ENCODE measurements at regions not wholly inside any gene's neighbourhood (a gene's known extent, or its start where the extent isn't known, plus 50 kb on each side); places are given as distances from the start of the nearest gene placed in this dataset.

DNA sequence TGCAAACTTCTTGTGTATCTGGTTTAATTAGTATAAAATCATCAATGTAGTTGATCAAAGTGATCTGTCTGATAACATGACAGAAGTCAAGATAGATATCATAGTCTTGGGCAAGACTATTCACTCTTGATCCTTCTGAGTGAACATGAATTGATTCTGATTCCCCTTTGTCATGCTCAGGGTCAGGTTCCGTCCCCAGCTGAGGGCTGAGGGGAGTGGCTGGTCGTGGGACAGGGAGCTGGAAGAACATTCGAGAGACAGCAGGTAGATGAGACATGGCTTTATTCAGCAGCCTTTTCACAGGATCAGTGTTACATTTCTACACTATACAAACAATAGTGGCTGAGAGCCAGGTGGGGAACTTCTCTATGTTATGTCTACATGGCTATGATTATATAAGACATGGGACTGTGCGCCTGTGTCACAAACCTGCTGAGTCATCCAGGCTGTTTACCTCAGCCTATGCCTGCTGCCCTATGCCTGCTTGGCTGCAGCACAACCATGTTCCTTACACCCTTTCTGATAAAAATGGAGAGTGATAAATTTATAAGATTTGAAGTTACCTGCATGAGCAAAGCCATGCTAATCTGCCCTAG, 586.9 kb upstream of the NR3C2 start:
- DNase-seq (ENCODE audit: extremely low spot score, unreplicated experiment), result no peak
- Mint-ChIP-seq H3K4me3 (ENCODE audit: unreplicated experiment) (no peak overlapping the region), H3K9me3 (ENCODE audit: unreplicated experiment) (no peaks in the 10 kb centered on the region), H3K36me3 (ENCODE audit: unreplicated experiment) (no peaks in the 10 kb centered on the region), H3K27me3 (ENCODE audit: unreplicated experiment) (peaks cover 2% of the 10 kb centered on the region), H3K27ac (ENCODE audit: unreplicated experiment) (no peak overlapping the region), H3K4me1 (ENCODE audit: unreplicated experiment) (no peaks in the 10 kb centered on the region)
- TF ChIP-seq, protein P1, sequence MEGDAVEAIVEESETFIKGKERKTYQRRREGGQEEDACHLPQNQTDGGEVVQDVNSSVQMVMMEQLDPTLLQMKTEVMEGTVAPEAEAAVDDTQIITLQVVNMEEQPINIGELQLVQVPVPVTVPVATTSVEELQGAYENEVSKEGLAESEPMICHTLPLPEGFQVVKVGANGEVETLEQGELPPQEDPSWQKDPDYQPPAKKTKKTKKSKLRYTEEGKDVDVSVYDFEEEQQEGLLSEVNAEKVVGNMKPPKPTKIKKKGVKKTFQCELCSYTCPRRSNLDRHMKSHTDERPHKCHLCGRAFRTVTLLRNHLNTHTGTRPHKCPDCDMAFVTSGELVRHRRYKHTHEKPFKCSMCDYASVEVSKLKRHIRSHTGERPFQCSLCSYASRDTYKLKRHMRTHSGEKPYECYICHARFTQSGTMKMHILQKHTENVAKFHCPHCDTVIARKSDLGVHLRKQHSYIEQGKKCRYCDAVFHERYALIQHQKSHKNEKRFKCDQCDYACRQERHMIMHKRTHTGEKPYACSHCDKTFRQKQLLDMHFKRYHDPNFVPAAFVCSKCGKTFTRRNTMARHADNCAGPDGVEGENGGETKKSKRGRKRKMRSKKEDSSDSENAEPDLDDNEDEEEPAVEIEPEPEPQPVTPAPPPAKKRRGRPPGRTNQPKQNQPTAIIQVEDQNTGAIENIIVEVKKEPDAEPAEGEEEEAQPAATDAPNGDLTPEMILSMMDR (IDR thresholded peaks at IDR 0.05), result no peak

DNA sequence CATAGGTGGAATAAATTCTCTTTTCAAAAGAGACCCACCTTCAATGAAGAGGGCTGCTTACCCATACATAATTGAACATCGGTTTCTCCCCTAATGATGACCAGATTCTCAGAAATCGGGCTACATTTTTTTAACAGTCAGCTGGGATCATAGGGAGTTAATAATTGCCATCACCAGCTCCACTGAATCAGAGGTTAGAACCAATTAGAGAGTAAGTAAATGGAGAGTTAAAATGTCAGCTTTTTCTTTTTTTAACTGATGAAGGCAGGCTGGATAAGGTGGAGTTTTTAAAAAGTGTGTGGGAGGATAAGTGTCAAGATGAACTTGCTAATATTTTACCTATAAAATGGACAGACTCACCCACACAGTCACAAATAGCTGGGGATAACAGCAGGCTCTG, 584.5 kb upstream of the NR3C2 start:
- Mint-ChIP-seq H3K4me3 (ENCODE audit: unreplicated experiment) (no peak overlapping the region), H3K27me3 (ENCODE audit: unreplicated experiment) (no peaks in the 10 kb centered on the region), H3K36me3 (ENCODE audit: unreplicated experiment) (no peaks in the 10 kb centered on the region), H3K27ac (ENCODE audit: unreplicated experiment) (no peak overlapping the region), H3K9me3 (ENCODE audit: unreplicated experiment) (no peaks in the 10 kb centered on the region), H3K4me1 (ENCODE audit: unreplicated experiment) (no peaks in the 10 kb centered on the region)
- DNase-seq (ENCODE audit: extremely low spot score, unreplicated experiment), result no peak
- TF ChIP-seq, protein P1 (IDR thresholded peaks at IDR 0.05), result no peak

DNA sequence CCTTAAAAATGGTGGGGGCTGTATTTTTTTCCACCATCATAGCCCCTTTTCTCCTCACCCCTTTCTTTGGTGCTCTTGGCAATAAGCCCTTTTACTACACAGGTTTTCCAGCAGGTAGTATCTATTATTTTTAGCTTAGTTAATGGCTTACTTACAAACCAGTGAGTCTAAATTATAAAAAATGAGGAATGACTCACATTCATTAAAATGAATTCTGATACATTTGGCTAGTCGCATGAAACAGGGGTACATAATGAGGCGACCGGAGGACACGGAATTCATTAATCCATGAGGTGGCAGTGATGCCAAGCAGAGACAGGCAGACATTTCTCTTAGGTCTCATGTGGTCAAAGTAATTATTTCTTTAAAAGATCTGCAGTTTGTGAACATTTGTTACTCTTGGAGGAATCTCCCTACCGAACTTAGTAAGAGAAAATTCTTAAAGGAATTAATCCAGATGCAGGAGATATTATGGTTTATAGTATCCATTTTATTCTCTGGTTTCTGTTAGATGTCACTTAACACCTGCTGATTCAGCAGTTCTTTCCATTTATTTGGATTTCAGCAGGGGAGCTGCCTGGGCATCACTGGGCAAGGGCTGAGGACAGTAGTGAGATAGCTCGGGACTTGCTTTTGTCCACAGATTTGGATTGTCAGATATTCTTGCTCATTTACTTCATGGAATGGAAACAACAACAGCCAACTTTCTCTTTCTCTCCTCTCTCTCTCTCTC, 575.0 kb upstream of the NR3C2 start:
- H3K36me3 Mint-ChIP-seq (ENCODE audit: unreplicated experiment), result no peaks in the 10 kb centered on the region
- DNase-seq (ENCODE audit: extremely low spot score, unreplicated experiment), result no peak
- no peak overlapping the region for H3K4me3 Mint-ChIP-seq (ENCODE audit: unreplicated experiment)
- peaks cover 6% of the 10 kb centered on the region for H3K9me3 Mint-ChIP-seq (ENCODE audit: unreplicated experiment)
- no peaks in the 10 kb centered on the region for H3K27me3 Mint-ChIP-seq (ENCODE audit: unreplicated experiment)
- H3K4me1 Mint-ChIP-seq (ENCODE audit: unreplicated experiment), result no peaks in the 10 kb centered on the region
- H3K27ac Mint-ChIP-seq (ENCODE audit: unreplicated experiment), result no peak overlapping the region
- TF ChIP-seq, protein P1 (IDR thresholded peaks at IDR 0.05), result no peak

DNA sequence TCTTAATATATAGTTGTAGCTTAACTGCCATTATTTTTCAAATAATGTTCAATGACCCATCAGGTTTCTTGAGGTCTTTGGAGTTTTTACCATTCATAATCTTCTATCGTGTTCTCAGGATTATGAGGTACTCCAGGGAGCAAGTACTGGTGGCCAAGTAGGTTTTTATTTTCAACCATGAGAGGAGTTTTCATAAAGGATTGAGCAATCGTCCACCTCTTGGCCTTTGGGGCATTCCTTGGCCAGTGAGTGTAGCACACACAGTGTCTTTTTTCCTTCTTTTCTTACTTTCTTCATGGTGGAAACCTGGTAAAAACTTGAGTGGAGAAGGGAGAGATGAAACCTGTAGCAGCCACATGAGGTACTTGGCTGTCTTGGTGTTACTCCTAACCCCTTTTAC, 567.0 kb upstream of the NR3C2 start:
- no peak for DNase-seq (ENCODE audit: extremely low spot score, unreplicated experiment)
- Mint-ChIP-seq H3K4me1 (ENCODE audit: unreplicated experiment) (no peaks in the 10 kb centered on the region), H3K27me3 (ENCODE audit: unreplicated experiment) (no peaks in the 10 kb centered on the region), H3K4me3 (ENCODE audit: unreplicated experiment) (no peak overlapping the region), H3K36me3 (ENCODE audit: unreplicated experiment) (no peaks in the 10 kb centered on the region), H3K27ac (ENCODE audit: unreplicated experiment) (no peak overlapping the region), H3K9me3 (ENCODE audit: unreplicated experiment) (no peaks in the 10 kb centered on the region)
- TF ChIP-seq, protein P1 (IDR thresholded peaks at IDR 0.05), result no peak

GRCh38 chr4:149008415-149009025, 566.3 kb upstream of the NR3C2 start:
- TF ChIP-seq, protein P1 (IDR thresholded peaks at IDR 0.05), result no peak
- no peaks in the 10 kb centered on the region for H3K27me3 Mint-ChIP-seq (ENCODE audit: unreplicated experiment)
- no peaks in the 10 kb centered on the region for H3K9me3 Mint-ChIP-seq (ENCODE audit: unreplicated experiment)
- no peaks in the 10 kb centered on the region for H3K4me1 Mint-ChIP-seq (ENCODE audit: unreplicated experiment)
- no peak for DNase-seq (ENCODE audit: extremely low spot score, unreplicated experiment)
- H3K4me3 Mint-ChIP-seq (ENCODE audit: unreplicated experiment), result no peak overlapping the region
- H3K36me3 Mint-ChIP-seq (ENCODE audit: unreplicated experiment), result no peaks in the 10 kb centered on the region
- no peak overlapping the region for H3K27ac Mint-ChIP-seq (ENCODE audit: unreplicated experiment)

Measured in osteocyte (in vitro differentiated cells).